Adrenal gland (tissue), 9 donors: ENCODE measurements at regions not wholly inside any gene's neighbourhood (a gene's known extent, or its start where the extent isn't known, plus 50 kb on each side); places are given as distances from the start of the nearest gene placed in this dataset.
"Not testable (repeated sequence)": the region's sequence is repeated elsewhere in the genome, so short reads cannot be mapped to it uniquely, and the experiment has no call there.

Experiments
- DNase-seq, 7 donors: peaks; one replicate each; pipeline ENCODE4 v3.0.0-alpha.2; 2019 to 2020
- H3K27ac ChIP-seq, 5 donors: fragments of 200-600 bp; sonication (generic) in 4 of 5; 1 replicate in 3 of 5; 2 replicates in 2 of 5; pipeline versions ENCODE4 v1.5.1 to v1.8.0; 2016 to 2020; ENCODE audit warnings: mild to moderate bottlenecking in 1 of 5
- H3K27me3 ChIP-seq: fragments of 200-600 bp; 2 replicates; pipeline ENCODE4 v1.8.0; 2021
- H3K36me3 ChIP-seq, 2 donors: fragments of 200-600 bp; replicated peaks in 1 of 2; 1 replicate in 1 of 2; 2 replicates in 1 of 2; pipeline versions ENCODE4 v1.5.1 to v1.8.0; 2018 to 2022
- H3K4me1 ChIP-seq, 2 donors: fragments of 200-600 bp; replicated peaks in 1 of 2; 1 replicate in 1 of 2; 2 replicates in 1 of 2; pipeline versions ENCODE4 v1.5.1 to v1.8.0; 2018 to 2021
- H3K4me3 ChIP-seq, 4 donors: fragments of 200-600 bp; sonication (generic) in 3 of 4; one replicate each; pipeline ENCODE4 v1.5.1; 2016 to 2018
- H3K9me3 ChIP-seq, 3 donors: fragments of 200-600 bp; sonication (generic) in 1 of 3; replicated peaks in 1 of 3; 1 replicate in 2 of 3; 2 replicates in 1 of 3; pipeline versions ENCODE4 v1.5.1 to v1.8.0; 2016 to 2021
- WGBS, 4 donors: extraction: QIAGEN DNeasy Blood & Tissue Kit in 2 of 4; methylation state at CpG; one replicate each; pipeline versions ENCODE4 v1.1.5 to v1.1.7; 2013 to 2017; 5-methylcytosine and 5-hydroxymethylcytosine counted together
- intact Hi-C, 2 donors: fragments of 100-400 bp; cut with DNase I; formaldehyde crosslinking; loops; one replicate each; pipeline versions ENCODE4 v1.14.1 to v1.15.0; 2022 to 2023
- donor health status: healthy with polysubstance abuse.
- donor health status: Bipolar disorder and iron deficiency.
- donor health status: DM: yes; HTN: yes; CAD: no.
- donor health status: DM: no; HTN: no; CAD: no.
- donor health status: DM: no; HTN: no; CAD: no.

DNA sequence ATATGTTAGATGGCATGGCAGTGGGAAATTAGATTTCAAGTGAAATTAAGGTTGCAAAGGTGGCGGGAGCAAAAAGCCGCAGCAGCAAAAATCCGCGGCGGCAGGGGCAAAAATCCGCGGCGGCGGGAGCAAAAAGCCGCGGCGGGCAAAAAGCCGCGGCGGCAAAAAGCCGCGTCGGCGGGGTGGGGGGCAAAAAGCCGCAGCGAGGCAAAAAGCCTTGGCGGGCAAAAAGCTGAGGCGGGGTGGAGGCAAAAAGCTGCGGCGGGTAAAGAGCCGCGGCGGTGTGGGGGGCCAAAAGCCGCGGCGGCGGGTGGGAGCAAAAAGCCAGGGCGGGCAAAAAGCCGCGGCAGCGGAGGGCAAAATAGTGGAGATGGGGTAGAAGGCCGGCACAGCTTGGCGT lies 197.6 kb downstream of the TP53TG3 start:
- intact Hi-C loops, H3K36me3 ChIP-seq, DNase-seq: not testable (repeated sequence)

DNA sequence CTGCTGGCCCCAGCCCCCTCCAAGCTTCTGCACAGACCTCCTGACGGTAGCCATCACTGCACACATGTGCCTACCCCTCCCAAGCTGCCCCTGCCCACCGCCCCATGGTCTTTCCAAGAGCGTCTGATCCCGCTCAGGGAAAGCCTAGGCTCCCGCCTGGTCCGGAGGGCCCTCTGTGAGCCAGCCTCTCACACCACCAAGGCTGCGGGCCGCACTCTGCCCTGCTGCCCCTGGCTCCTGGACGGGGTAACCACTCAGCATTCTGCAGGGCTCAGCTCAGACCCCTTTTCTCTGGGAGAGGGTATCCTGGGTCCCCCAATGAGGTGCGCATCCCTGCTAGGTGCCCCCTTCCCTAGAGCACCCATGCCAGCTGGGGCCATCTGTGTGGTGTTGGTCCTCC lies 198.4 kb downstream of the TP53TG3 start:
- 92 to 95% methylated on average over 5 to 6 of the region's 10 CpGs; no CpG with 5 or more reads in 2 of the 4 donors for WGBS, 4 donors
- intact Hi-C loops, H3K4me3 ChIP-seq, H3K27ac ChIP-seq, H3K27me3 ChIP-seq, H3K36me3 ChIP-seq, H3K9me3 ChIP-seq, DNase-seq, H3K4me1 ChIP-seq: not testable (repeated sequence)

More for the DNA sequence above, 197.6 kb downstream of the TP53TG3 start:
- H3K4me1 ChIP-seq, H3K27ac ChIP-seq, H3K9me3 ChIP-seq, H3K4me3 ChIP-seq, H3K27me3 ChIP-seq: not testable (repeated sequence)
- WGBS, 4 donors = 56 to 92% (median 68%) methylated on average over 38 of the region's 38 CpGs

DNA sequence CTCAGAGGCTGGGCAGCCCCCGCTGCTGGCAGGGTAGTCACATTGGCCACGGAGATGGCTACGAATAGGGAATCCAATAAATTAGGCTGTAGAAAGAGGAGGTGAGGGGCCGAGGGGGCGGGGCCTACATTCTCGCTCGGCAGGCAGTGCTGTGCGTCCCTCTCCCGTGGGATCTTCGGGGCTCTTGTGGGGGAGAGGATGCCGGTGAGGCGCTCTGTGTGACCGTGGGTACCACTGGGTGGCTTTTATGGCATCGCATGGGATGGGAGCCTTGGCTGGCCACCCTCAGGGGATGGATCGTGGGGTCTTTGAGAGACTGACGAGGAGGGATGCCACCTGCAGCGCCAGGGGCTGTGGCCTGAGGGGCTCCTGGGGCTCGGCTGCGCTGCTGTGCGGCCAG lies 201.6 kb downstream of the TP53TG3 start:
- H3K4me3 ChIP-seq, H3K27me3 ChIP-seq, intact Hi-C loops, DNase-seq, H3K9me3 ChIP-seq, H3K27ac ChIP-seq, H3K4me1 ChIP-seq, H3K36me3 ChIP-seq: not testable (repeated sequence)
- 84 to 93% (median 89%) methylated on average over 4 to 17 of the region's 20 CpGs for WGBS, 4 donors

DNA sequence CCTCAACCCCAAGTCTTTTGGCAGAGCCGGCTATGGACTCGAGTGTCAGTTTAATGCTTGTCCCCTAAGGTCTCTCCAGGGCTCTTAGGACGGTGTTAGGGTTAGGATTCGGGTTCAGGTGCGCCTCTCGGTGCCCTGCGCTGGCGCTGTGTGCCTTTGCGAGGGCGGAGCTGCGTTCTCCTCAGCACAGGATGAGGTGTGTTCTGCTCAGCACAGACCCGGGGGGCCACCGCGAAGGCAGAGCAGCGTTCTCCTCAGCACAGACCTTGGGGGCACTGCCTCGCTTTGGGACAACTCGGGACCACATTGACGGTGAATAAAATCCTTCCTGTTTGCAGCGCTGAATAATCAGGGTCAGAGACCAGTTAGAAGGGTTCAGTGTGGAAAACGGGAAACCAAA lies 208.6 kb downstream of the TP53TG3D start:
- H3K27me3 ChIP-seq, H3K36me3 ChIP-seq, intact Hi-C loops, DNase-seq, H3K27ac ChIP-seq, H3K4me3 ChIP-seq, H3K9me3 ChIP-seq, H3K4me1 ChIP-seq: not testable (repeated sequence)
- WGBS, 4 donors = 68 to 84% (median 71%) methylated on average over 8 to 20 of the region's 20 CpGs

DNA sequence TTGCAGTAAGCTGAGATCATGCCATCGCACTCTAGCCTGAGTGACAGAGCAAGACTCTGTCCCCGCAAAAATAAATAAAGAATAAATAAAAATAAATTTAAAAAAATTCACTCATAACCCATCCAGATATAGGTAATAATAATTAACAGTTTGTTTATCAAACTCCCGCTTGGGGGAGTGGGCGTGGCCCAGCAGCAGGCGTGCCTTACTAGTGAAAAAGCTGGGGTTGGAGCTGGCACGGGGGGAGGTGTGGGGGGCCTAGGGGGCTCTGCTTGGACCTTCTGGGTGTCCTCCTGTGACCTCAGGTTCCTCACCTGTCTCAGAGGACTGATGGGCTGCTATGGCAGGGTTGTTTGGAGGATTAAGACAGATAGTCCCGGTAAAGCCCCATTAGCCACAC lies 207.9 kb downstream of the TP53TG3D start:
- H3K36me3 ChIP-seq, H3K27ac ChIP-seq, H3K27me3 ChIP-seq, H3K4me1 ChIP-seq, H3K4me3 ChIP-seq, intact Hi-C loops, H3K9me3 ChIP-seq: not testable (repeated sequence)
- DNase-seq = peak in 1 of 7 donors; percentile 7
- 69 to 85% (median 81%) methylated on average over 5 to 6 of the region's 7 CpGs for WGBS, 4 donors
